Gastrocnemius medialis (tissue), 4 donors: ENCODE measurements at regions not wholly inside any gene's neighbourhood (a gene's known extent, or its start where the extent isn't known, plus 50 kb on each side); places are given as distances from the start of the nearest gene placed in this dataset.

ENCODE experiments used
- ATAC-seq, 2 donors: fragments of 150-250 bp; one replicate each; pipeline ENCODE4 v1.9.1; 2016
- DNase-seq, 2 donors: peaks; one replicate each; pipeline ENCODE4 v3.0.0-alpha.2; 2019
- H3K27ac ChIP-seq, 4 donors: fragments of 200-600 bp; sonication (generic); 1 replicate in 1 of 4; 2 replicates in 3 of 4; pipeline ENCODE4 v1.5.1; 2016 to 2018; ENCODE audit warnings: mild to moderate bottlenecking in 2 of 4, moderate library complexity in 1 of 4
- H3K27me3 ChIP-seq, 3 donors: fragments of 200-600 bp; sonication (generic) in 2 of 3; 1 replicate in 1 of 3; 2 replicates in 2 of 3; pipeline versions ENCODE4 v1.5.1 to v1.6.0; 2016 to 2019; ENCODE audit warnings: mild to moderate bottlenecking in 1 of 3, moderate library complexity in 1 of 3
- H3K36me3 ChIP-seq, 2 donors: fragments of 200-600 bp; sonication (generic) in 1 of 2; one replicate each; pipeline ENCODE4 v1.5.1; 2017 to 2018
- H3K4me1 ChIP-seq, 2 donors: fragments of 200-600 bp; sonication (generic) in 1 of 2; one replicate each; pipeline ENCODE4 v1.5.1; 2016 to 2017; ENCODE audit warnings: mild to moderate bottlenecking in 2 of 2
- H3K4me3 ChIP-seq, 4 donors: fragments of 200-600 bp; sonication (generic) in 3 of 4; 1 replicate in 1 of 4; 2 replicates in 3 of 4; pipeline ENCODE4 v1.5.1; 2016 to 2019; ENCODE audit warnings: mild to moderate bottlenecking in 2 of 4
- H3K9me3 ChIP-seq, 3 donors: fragments of 200-600 bp; sonication (generic) in 2 of 3; 1 replicate in 1 of 3; 2 replicates in 2 of 3; pipeline ENCODE4 v1.5.1; 2016 to 2019
- CTCF ChIP-seq, 5 experiments: fragments of 450-650 bp in 3 of 5; fragments of 200-600 bp in 2 of 5; sonication (generic) in 2 of 5; IDR thresholded peaks in 4 of 5; conservative IDR thresholded peaks in 1 of 5; 1 replicate in 4 of 5; 2 replicates in 1 of 5; pipeline ENCODE4 v1.5.1; 2016 to 2019; ENCODE audit warnings: antibody characterized with exemption in 5 of 5, mild to moderate bottlenecking in 3 of 5, moderate library complexity in 3 of 5
- POLR2A ChIP-seq, 2 donors: fragments of 450-650 bp; IDR thresholded peaks; one replicate each; pipeline ENCODE4 v1.6.1; 2017; ENCODE audit warnings: antibody characterized with exemption in 2 of 2, mild to moderate bottlenecking in 2 of 2, moderate library complexity in 2 of 2
- in situ Hi-C, 4 donors: fragments of 200-750 bp; cut with MboI; loops; one replicate each; pipeline versions ENCODE4 v1.15.0 to v1.8.0; 2017; ENCODE audit warnings: low sequenced_read_pairs in 4 of 4
- intact Hi-C: fragments of 100-400 bp; cut with DNase I; formaldehyde crosslinking; loops from one replicate; pipeline ENCODE4 v1.15.1; 2023; ENCODE audit warnings: low total_unique reads

GRCh38 chr16:63978240-63978639 lies 1143.6 kb downstream of the CDH11 start:
- Histone ChIP-seq H3K9me3 (no peaks in the 10 kb centered on the region), H3K4me1 (no peaks in the 10 kb centered on the region), H3K36me3 (no peaks in the 10 kb centered on the region), H3K4me3 (no peak overlapping the region), H3K27ac (no peak overlapping the region), H3K27me3 (no peaks in the 10 kb centered on the region)
- ATAC-seq (no peak), DNase-seq (no peak)
- intact Hi-C loops: no loop called here
- TF ChIP-seq CTCF (IDR thresholded peaks at IDR 0.05 in 4 of 5, conservative IDR thresholded peaks at IDR 0.05 in 1 of 5) (no peak), POLR2A (IDR thresholded peaks at IDR 0.05) (no peak)
- in situ Hi-C loops: no loop called here

- H3K4me1 ChIP-seq: no peaks in the 10 kb centered on the region
- H3K9me3 ChIP-seq: no peaks in the 10 kb centered on the region
- no peaks in the 10 kb centered on the region for H3K27me3 ChIP-seq
- in situ Hi-C loops: no loop called here
- DNase-seq (no peak), ATAC-seq (no peak)
- no peak overlapping the region for H3K27ac ChIP-seq
- no peaks in the 10 kb centered on the region for H3K36me3 ChIP-seq
- H3K4me3 ChIP-seq: no peak overlapping the region
- intact Hi-C loops: no loop called here
- TF ChIP-seq CTCF (IDR thresholded peaks at IDR 0.05 in 4 of 5, conservative IDR thresholded peaks at IDR 0.05 in 1 of 5) (no peak), POLR2A (IDR thresholded peaks at IDR 0.05) (no peak)
Measured at GRCh38 chr16:63976345-63976744, 1145.5 kb downstream of the CDH11 start.

- in situ Hi-C loops (no loop called here), intact Hi-C loops (no loop called here)
- Histone ChIP-seq H3K9me3 (no peaks in the 10 kb centered on the region), H3K27me3 (no peaks in the 10 kb centered on the region), H3K4me1 (no peaks in the 10 kb centered on the region), H3K36me3 (no peaks in the 10 kb centered on the region), H3K4me3 (no peak overlapping the region), H3K27ac (no peak overlapping the region)
- TF ChIP-seq POLR2A (IDR thresholded peaks at IDR 0.05) (no peak), CTCF (IDR thresholded peaks at IDR 0.05 in 4 of 5, conservative IDR thresholded peaks at IDR 0.05 in 1 of 5) (no peak)
- ATAC-seq (no peak), DNase-seq (no peak)
Measured at GRCh38 chr16:63975669-63976068, 1146.2 kb downstream of the CDH11 start.

GRCh38 chr16:63967966-63968365 lies 1153.9 kb downstream of the CDH11 start:
- intact Hi-C loops: no loop called here
- TF ChIP-seq POLR2A (IDR thresholded peaks at IDR 0.05): no peak
- no peak for TF ChIP-seq CTCF (IDR thresholded peaks at IDR 0.05 in 4 of 5, conservative IDR thresholded peaks at IDR 0.05 in 1 of 5)
- Histone ChIP-seq H3K9me3 (no peaks in the 10 kb centered on the region), H3K27ac (no peak overlapping the region), H3K4me1 (no peaks in the 10 kb centered on the region), H3K27me3 (no peaks in the 10 kb centered on the region), H3K36me3 (no peaks in the 10 kb centered on the region), H3K4me3 (no peak overlapping the region)
- DNase-seq (no peak), ATAC-seq (no peak)
- in situ Hi-C loops: loop anchor here in 1 of 4 donors (25.0 kb wide), 1 partner anchor 94 kb away; no protein-coding TSS in a partner anchor

GRCh38 chr16:63960321-63960720 lies 1161.5 kb downstream of the CDH11 start:
- Histone ChIP-seq H3K4me3 (no peak overlapping the region), H3K36me3 (no peaks in the 10 kb centered on the region), H3K4me1 (no peaks in the 10 kb centered on the region), H3K9me3 (no peaks in the 10 kb centered on the region), H3K27ac (no peak overlapping the region), H3K27me3 (no peaks in the 10 kb centered on the region)
- in situ Hi-C loops: loop anchor here in 1 of 4 donors (25.0 kb wide), 1 partner anchor 102 kb away; no protein-coding TSS in a partner anchor
- TF ChIP-seq POLR2A (IDR thresholded peaks at IDR 0.05) (no peak), CTCF (IDR thresholded peaks at IDR 0.05 in 4 of 5, conservative IDR thresholded peaks at IDR 0.05 in 1 of 5) (no peak)
- ATAC-seq: no peak
- intact Hi-C loops: no loop called here
- no peak for DNase-seq
